ENCODE measurements at regions not wholly inside any gene's neighbourhood (a gene's known extent, or its start where the extent isn't known, plus 50 kb on each side); places are given as distances from the start of the nearest gene placed in this dataset.

- no peak for DNase-seq (ENCODE audit: low spot score)
- no peak for ATAC-seq (ENCODE audit: low FRiP score)
- TF ChIP-seq CTCF (IDR thresholded peaks at IDR 0.05) = no peak
Measured at GRCh38 chr12:105955976-105956375, 182.8 kb downstream of the NUAK1 start.

GRCh38 chr12:105956662-105957457 lies 181.9 kb downstream of the NUAK1 start:
- ATAC-seq (ENCODE audit: low FRiP score) = no peak
- no peak for DNase-seq (ENCODE audit: low spot score)
- TF ChIP-seq CTCF (IDR thresholded peaks at IDR 0.05) = no peak

- no peak for TF ChIP-seq CTCF (IDR thresholded peaks at IDR 0.05)
- ATAC-seq (ENCODE audit: low FRiP score) (no peak), DNase-seq (ENCODE audit: low spot score) (no peak)
Measured at GRCh38 chr12:105960319-105961083, 178.3 kb downstream of the NUAK1 start.

GRCh38 chr12:105961821-105962671 lies 176.7 kb downstream of the NUAK1 start:
- ATAC-seq (ENCODE audit: low FRiP score) (no peak), DNase-seq (ENCODE audit: low spot score) (no peak)
- no peak for TF ChIP-seq CTCF (IDR thresholded peaks at IDR 0.05)

- DNase-seq (ENCODE audit: low spot score) (no peak), ATAC-seq (ENCODE audit: low FRiP score) (no peak)
- no peak for TF ChIP-seq CTCF (IDR thresholded peaks at IDR 0.05)
Measured at GRCh38 chr12:105967038-105967776, 171.5 kb downstream of the NUAK1 start.

- TF ChIP-seq CTCF (IDR thresholded peaks at IDR 0.05) = no peak
Measured at GRCh38 chr12:105968025-105968424, 170.7 kb downstream of the NUAK1 start.

More at GRCh38 chr12:105968025-105968424, 170.7 kb downstream of the NUAK1 start:
- no peak for ATAC-seq (ENCODE audit: low FRiP score)
- no peak for DNase-seq (ENCODE audit: low spot score)

All from omental fat pad (tissue), 3 donors.